Peyer's patch (tissue), 4 donors: ENCODE measurements at regions not wholly inside any gene's neighbourhood (a gene's known extent, or its start where the extent isn't known, plus 50 kb on each side); places are given as distances from the start of the nearest gene placed in this dataset.

Experiments used
- CTCF ChIP-seq, 6 experiments: fragments of 450-650 bp in 4 of 6; fragments of 200-600 bp in 2 of 6; sonication (generic) in 1 of 6; IDR thresholded peaks; one replicate each; pipeline ENCODE4 v1.5.1; 2017 to 2019; ENCODE audit warnings: antibody characterized with exemption in 6 of 6, mild to moderate bottlenecking in 3 of 6, moderate library complexity in 1 of 6
- POLR2A ChIP-seq, 2 donors: fragments of 450-650 bp; IDR thresholded peaks; one replicate each; pipeline ENCODE4 v1.5.1; 2017; ENCODE audit warnings: antibody characterized with exemption in 2 of 2, mild to moderate bottlenecking in 2 of 2, moderate library complexity in 2 of 2

- TF ChIP-seq CTCF (IDR thresholded peaks at IDR 0.05) (no peak), POLR2A (IDR thresholded peaks at IDR 0.05) (no peak)
Observed at GRCh38 chr10:128632694-128633093, 506.5 kb upstream of the MKI67 start.
